HG03066 (cell line): ENCODE measurements at regions not wholly inside any gene's neighbourhood (a gene's known extent, or its start where the extent isn't known, plus 50 kb on each side); places are given as distances from the start of the nearest gene placed in this dataset.
"Not testable (repeated sequence)": the region's sequence is repeated elsewhere in the genome, so short reads cannot be mapped to it uniquely, and the experiment has no call there.

Experiments
- ATAC-seq: cut with Tn5 transposase; IDR thresholded peaks from one replicate; pipeline ENCODE4 v1.9.1; 2021; ENCODE audit warnings: low read depth; ENCODE audit not compliant: unreplicated experiment

DNA sequence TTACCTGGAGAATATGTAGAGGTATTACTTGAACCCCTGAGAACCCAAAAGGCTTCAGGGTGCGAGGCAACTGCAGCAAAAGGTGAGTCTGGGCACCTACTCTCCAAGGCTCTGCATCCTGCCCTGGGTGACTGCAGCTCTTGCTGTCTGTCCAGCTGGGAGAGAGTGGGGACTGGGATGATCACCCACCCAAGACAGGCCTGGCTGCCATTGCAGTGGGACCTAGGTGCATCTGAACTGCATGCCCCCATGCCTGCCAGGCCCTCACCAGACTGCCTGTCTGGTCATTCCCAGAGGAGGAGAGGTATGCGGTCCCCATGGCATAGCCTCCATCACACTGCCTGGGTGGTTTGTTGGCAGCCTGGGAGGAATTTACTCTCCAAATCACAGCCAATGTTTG, 563.9 kb downstream of the TFAP2A start:
- no peak for ATAC-seq

- ATAC-seq: no peak
Observed at GRCh38 chr6:9848094-9848493, 566.8 kb downstream of the TFAP2A start.

- no peak for ATAC-seq
Observed at GRCh38 chr6:9841886-9842725, 572.8 kb downstream of the TFAP2A start.

DNA sequence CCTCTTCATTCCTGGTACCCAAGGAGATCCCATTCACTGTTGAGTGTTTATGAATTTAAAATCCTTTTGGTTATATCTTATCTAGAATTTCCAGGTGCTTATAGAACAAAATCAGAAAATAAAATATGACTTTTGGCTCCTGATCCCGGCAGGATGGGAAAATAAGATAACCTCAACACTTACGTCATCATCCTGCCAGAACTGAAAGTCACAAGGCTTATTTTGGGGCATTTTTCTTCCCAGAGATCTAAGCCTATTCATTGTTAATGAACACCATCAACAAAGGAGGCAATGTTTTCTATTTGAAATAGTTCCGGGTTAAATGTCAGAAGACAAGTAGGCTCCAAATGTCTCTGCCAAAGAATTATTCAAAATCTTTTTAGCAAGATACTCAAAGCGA, 580.6 kb downstream of the TFAP2A start:
- no peak for ATAC-seq

DNA sequence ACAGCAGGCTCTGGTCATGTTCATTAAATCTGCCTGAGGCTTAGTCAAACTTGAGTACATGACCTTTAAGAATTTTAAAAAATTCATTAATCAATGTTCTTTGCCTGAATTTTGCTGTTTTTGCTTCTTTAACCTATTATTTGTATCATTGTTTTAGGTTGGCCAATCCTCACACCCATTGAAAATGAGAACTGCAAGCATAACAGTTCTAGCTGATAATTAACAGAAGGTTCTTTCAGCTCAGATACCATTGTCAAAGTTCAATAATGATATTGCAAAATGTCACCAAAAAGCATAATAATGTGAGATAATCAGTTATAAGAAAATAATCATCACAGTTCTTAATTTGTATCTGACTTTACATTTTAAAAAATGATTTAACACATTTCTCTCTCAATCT, 583.1 kb downstream of the TFAP2A start:
- no peak for ATAC-seq

DNA sequence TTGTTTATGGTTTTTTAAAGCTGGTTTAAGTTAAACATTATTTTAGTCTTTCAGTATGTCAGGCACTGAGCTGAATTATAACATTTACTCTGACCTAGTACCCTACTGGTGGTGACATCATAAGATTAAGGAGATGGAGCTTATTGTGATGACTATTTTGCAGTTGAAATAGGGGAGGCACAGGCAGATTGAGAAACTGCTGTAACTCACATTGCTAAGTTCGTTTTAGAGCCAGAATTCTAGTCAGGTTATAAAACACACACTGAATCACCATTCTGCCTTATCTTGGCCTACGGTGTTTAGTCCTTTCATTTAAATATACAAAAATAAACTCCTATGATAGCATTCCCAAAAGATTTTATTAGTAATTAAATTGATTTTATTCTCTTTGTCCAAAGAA, 584.1 kb downstream of the TFAP2A start:
- no peak for ATAC-seq

GRCh38 chr6:9825526-9825925, 589.3 kb downstream of the TFAP2A start:
- ATAC-seq: no peak

DNA sequence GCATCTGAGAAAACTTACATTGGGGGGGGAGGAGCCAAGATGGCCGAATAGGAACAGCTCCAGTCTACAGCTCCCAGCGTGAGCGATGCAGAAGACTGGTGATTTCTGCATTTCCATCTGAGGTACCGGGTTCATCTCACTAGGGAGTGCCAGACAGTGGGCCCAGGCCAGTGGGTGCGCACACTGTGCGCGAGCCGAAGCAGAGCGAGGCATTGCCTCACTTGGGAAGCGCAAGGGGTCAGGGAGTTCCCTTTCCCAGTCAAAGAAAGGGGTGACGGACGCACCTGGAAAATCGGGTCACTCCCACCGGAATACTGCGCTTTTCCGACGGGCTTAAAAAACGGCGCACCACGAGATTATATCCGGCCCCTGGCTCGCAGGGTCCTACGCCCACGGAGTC, 604.1 kb downstream of the TFAP2A start:
- ATAC-seq: not testable (repeated sequence)

- no peak for ATAC-seq
Observed at GRCh38 chr6:9810286-9810685, 604.6 kb downstream of the TFAP2A start.

DNA sequence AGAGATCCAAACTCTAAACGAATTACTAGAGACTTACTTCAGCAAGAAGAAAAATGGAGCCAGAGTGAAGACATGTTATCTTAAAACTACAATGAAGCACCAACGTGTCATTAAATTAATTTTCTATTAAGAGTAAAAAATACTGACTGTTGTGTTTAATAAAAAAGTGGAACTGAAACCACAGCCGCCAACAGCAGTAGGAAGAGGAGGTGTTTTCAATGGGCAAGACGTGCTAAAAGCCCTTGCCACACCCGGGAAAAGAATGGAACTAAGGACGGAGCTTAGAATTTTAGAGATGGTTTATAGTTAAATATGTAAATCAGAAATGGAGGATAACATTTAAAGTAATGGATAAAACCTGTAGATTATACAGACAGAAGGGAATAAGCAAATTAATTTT, 608.7 kb downstream of the TFAP2A start:
- no peak for ATAC-seq

GRCh38 chr6:9801249-9801754, 613.6 kb downstream of the TFAP2A start:
- no peak for ATAC-seq

DNA sequence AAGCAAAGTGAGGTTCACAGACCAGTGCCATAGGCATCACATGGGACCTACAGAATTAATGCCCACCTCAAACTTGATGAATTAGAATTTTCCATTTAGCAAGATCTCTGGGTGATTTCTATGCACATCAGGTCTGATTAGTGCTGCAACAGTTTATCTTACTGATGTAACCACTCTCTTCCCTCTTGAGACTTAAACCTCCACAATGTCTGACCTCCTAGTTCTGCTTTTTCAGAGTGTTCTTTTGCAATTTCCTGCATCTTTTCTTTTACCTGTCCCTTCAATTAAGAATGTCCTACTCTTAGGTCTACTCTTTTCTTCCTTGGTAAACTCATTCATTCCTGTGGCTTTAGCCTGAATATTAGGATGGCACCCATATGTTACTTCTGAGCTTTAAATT, 615.3 kb downstream of the TFAP2A start:
- ATAC-seq: no peak

- no peak for ATAC-seq
Observed at GRCh38 chr6:9796827-9797226, 618.0 kb downstream of the TFAP2A start.

DNA sequence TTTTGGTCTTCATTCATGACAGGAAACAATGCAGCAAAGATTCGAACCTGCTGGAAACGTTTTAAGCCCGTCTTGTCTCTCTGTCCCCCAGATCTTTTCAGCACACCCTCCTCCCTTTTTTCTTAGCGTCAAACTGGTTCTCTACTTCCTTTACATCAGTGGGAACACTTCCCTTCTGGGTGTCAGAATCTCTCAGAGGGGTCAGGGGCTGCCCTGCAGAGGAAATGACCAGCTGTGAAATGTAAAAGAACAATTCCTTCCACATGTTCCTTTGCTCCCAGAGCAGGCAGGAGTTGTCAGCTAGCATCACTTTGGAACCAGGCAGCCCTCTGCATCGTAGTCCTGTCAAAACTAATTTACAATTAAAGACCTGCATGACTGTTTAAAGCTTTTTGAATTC, 619.0 kb downstream of the TFAP2A start:
- ATAC-seq: no peak

GRCh38 chr6:9789201-9789600, 625.7 kb downstream of the TFAP2A start:
- ATAC-seq: no peak

GRCh38 chr6:9784786-9785185, 630.1 kb downstream of the TFAP2A start:
- no peak for ATAC-seq

DNA sequence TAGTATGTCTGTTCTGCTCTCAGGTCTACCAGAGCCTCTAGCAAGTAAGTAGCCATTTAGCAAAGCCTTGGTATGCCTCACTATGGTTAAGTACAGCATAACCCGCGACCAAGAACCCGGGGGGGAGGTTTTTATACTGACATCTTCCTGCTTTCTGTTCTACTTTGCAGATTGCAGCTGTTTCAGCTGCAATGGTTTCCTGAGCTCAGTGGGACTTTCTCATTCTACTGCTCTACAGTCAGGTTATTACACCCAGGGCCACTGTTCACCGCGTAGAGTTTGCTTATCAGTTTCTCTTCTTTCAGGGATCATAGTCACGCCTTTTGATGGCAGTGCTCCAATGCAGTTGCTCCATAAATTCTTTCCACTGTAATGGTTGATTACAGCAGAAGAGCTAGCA, 631.3 kb downstream of the TFAP2A start:
- ATAC-seq: no peak

DNA sequence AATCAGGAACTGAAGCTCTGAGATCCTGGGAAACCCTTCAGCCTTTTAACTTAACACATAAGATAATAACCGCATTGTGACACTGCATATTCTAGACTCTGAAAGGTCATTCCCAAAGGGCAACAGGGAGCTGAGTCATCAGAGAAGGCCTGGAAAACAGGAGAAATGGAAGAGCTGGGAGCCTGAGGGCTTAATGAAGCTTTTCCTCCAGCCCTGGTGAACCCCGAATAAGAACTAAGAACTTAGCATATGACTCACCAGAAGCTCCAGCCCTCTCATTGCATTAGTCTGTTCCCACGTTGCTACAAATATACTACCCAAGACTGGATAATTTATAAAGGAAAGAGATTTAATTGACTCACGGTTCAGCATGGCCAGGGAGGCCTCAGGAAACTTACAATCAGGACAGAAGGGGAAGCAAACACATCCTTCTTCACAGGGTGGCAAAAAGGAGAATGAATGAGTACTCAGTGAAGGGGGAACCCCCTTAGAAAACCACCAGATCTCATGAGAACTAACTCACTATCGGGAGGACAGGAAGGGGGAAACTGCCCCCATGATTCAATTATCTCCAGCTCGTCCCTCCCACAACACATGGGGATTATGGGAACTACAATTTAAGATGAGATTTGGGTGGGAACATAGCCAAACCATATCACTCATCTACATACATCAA, 648.5 kb downstream of the TFAP2A start:
- peak; percentile 64 for ATAC-seq

GRCh38 chr6:9761220-9761619, 653.7 kb downstream of the TFAP2A start:
- no peak for ATAC-seq

GRCh38 chr6:9754515-9754914, 660.4 kb downstream of the TFAP2A start:
- no peak for ATAC-seq

GRCh38 chr6:9745966-9746365, 668.9 kb downstream of the TFAP2A start:
- no peak for ATAC-seq

DNA sequence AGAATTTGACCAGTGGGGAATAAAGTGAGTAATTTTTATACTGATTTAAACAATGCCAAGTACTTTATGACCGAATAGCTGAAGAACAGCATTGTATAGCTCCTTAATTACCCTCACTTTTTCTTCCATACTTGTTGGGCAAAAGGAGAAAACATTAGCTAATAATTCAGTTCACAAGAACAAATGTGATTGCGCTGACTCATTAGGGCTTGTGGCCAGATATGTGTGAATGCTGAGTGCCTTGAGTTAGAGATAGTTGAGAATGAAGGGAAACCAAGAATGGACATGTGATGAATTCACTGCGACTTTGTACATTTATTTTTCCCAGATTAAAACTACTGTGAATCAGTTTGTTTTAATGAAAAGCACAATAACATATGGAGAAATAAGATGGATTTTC, 669.4 kb downstream of the TFAP2A start:
- ATAC-seq: no peak
